Neutrophil (primary cell): ENCODE measurements at regions not wholly inside any gene's neighbourhood (a gene's known extent, or its start where the extent isn't known, plus 50 kb on each side); places are given as distances from the start of the nearest gene placed in this dataset.

Experiments
- H3K27ac ChIP-seq: fragments of 200-600 bp; sonication (generic); 2 replicates; pipeline ENCODE4 v1.5.1; 2016; ENCODE audit warnings: mild to moderate bottlenecking, moderate library complexity
- H3K27me3 ChIP-seq: fragments of 200-600 bp; sonication (generic); 2 replicates; pipeline ENCODE4 v1.6.0; 2016; ENCODE audit warnings: mild to moderate bottlenecking
- H3K36me3 ChIP-seq: fragments of 200-600 bp; sonication (generic); 2 replicates; pipeline ENCODE4 v1.5.1; 2017
- H3K4me1 ChIP-seq, 2 experiments: fragments of 200-600 bp in 1 of 2; sonication (generic) in 1 of 2; 1 replicate in 1 of 2; 2 replicates in 1 of 2; pipeline versions ENCODE4 v1.5.1 to v1.6.1; 2013 to 2016; ENCODE audit warnings: low read depth in 1 of 2, low read length in 1 of 2, mild to moderate bottlenecking in 1 of 2, moderate library complexity in 1 of 2; ENCODE audit not compliant: control insufficient read depth in 1 of 2, insufficient read depth in 1 of 2
- H3K4me3 ChIP-seq, 2 experiments: fragments of 200-600 bp in 1 of 2; sonication (generic) in 1 of 2; 1 replicate in 1 of 2; 2 replicates in 1 of 2; pipeline ENCODE4 v1.5.1; 2013 to 2016; ENCODE audit warnings: low read depth in 1 of 2, low read length in 1 of 2, mild to moderate bottlenecking in 1 of 2, moderate library complexity in 1 of 2
- H3K9me3 ChIP-seq: fragments of 200-600 bp; sonication (generic); 2 replicates; pipeline ENCODE4 v1.5.1; 2016
- TF ChIP-seq, protein P1 (sequence below): fragments of 200-600 bp; sonication (generic); IDR thresholded peaks from 2 replicates; pipeline ENCODE4 v1.5.1; 2016; ENCODE audit warnings: antibody characterized with exemption

- Histone ChIP-seq H3K27ac (no peak overlapping the region), H3K36me3 (no peaks in the 10 kb centered on the region), H3K4me1 (no peaks in the 10 kb centered on the region), H3K4me3 (no peak overlapping the region), H3K27me3 (no peaks in the 10 kb centered on the region), H3K9me3 (no peaks in the 10 kb centered on the region)
- TF ChIP-seq, protein P1, sequence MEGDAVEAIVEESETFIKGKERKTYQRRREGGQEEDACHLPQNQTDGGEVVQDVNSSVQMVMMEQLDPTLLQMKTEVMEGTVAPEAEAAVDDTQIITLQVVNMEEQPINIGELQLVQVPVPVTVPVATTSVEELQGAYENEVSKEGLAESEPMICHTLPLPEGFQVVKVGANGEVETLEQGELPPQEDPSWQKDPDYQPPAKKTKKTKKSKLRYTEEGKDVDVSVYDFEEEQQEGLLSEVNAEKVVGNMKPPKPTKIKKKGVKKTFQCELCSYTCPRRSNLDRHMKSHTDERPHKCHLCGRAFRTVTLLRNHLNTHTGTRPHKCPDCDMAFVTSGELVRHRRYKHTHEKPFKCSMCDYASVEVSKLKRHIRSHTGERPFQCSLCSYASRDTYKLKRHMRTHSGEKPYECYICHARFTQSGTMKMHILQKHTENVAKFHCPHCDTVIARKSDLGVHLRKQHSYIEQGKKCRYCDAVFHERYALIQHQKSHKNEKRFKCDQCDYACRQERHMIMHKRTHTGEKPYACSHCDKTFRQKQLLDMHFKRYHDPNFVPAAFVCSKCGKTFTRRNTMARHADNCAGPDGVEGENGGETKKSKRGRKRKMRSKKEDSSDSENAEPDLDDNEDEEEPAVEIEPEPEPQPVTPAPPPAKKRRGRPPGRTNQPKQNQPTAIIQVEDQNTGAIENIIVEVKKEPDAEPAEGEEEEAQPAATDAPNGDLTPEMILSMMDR = no peak
Measured at GRCh38 chr6:14583826-14584225, 466.3 kb downstream of the CD83 start.

DNA sequence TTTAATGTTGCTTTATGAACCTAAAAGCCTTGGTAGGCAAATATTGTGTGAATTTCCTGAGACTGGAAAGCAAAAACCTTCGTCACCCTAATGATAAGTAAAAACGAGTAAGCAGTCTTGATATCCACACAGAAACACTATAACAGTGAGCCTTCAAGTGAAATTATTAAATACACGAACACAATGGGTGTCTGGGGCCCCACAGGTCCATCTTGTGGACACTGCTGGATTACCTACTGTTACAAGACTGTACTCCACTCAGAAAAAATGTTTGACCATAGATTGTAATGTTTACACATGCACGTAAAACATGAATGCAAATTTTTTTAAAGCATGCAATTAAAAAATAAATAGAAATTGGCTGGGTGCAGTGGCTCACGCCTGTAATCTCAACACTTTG, 466.9 kb downstream of the CD83 start:
- Histone ChIP-seq H3K36me3 (no peaks in the 10 kb centered on the region), H3K27ac (no peak overlapping the region), H3K4me3 (no peak overlapping the region), H3K27me3 (no peaks in the 10 kb centered on the region), H3K4me1 (no peaks in the 10 kb centered on the region), H3K9me3 (no peaks in the 10 kb centered on the region)
- TF ChIP-seq, protein P1 = no peak

GRCh38 chr6:14585689-14586088, 468.1 kb downstream of the CD83 start:
- TF ChIP-seq, protein P1 = no peak
- H3K27ac ChIP-seq = no peak overlapping the region
- H3K27me3 ChIP-seq = no peaks in the 10 kb centered on the region
- no peaks in the 10 kb centered on the region for H3K36me3 ChIP-seq
- H3K4me3 ChIP-seq = no peak overlapping the region
- H3K9me3 ChIP-seq = no peaks in the 10 kb centered on the region
- H3K4me1 ChIP-seq = no peaks in the 10 kb centered on the region

DNA sequence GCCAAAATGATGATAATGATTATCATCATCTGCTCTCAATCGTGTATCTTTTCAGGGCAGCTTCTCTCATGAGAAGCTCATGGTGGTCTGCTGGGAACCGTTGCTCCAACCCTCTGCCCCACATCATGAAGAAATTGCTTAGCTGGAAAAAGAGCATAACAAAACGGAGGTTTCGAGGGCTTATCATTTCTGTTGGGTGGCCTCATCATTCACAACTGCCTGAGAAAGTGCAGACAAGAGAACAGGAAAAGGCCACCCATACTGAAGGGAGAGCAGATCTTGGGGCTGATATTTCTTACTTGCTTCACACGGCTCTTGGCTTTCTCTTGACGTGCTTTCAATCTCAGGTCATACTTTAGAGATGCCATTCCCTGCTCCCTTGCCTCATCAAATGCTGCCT, 471.6 kb downstream of the CD83 start:
- no peak overlapping the region for H3K27ac ChIP-seq
- TF ChIP-seq, protein P1 = no peak
- H3K4me1 ChIP-seq = no peaks in the 10 kb centered on the region
- no peaks in the 10 kb centered on the region for H3K27me3 ChIP-seq
- no peak overlapping the region for H3K4me3 ChIP-seq
- H3K9me3 ChIP-seq = no peaks in the 10 kb centered on the region
- no peaks in the 10 kb centered on the region for H3K36me3 ChIP-seq

DNA sequence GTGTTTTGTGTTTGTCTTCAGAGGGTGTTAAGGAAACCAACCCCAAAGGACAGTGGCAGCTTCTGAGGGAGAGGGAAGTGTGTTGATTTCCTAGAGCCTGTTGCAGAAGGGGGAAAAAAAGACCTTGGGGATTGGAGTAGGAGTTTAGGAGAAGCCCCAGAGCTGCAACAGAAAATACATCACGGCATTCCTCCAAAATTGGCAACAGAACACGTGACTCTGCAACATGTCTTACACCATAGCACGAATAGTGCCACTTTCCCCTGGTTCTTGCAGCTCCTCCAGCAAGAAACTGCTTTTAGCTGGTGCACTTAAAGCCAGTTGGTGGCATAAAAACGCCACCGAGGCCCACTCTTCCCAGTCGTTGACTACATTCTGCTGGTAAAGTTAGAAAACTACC, 473.0 kb downstream of the CD83 start:
- Histone ChIP-seq H3K9me3 (no peaks in the 10 kb centered on the region), H3K4me1 (no peaks in the 10 kb centered on the region), H3K27me3 (no peaks in the 10 kb centered on the region), H3K4me3 (no peak overlapping the region), H3K36me3 (no peaks in the 10 kb centered on the region), H3K27ac (no peak overlapping the region)
- TF ChIP-seq, protein P1 = no peak

DNA sequence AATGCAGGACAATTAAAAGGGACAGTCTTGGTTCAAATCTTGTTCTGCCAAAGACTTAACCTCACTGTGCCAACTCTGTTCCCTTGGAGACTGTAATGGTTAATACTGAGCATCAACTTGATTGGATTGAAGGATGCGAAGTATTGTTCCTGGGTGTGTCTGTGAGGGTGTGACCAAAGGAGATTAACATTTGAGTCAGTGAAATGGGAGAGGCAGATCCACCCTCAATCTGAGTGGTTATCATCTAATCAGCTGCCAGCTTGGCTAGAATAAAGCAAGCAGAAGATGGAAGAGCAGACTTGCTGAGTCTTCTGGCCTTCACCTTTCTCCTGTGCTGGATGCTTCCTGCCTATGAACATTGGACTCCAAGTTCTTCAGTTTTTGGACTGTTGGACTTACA, 474.4 kb downstream of the CD83 start:
- Histone ChIP-seq H3K4me3 (no peak overlapping the region), H3K27ac (no peak overlapping the region), H3K9me3 (no peaks in the 10 kb centered on the region), H3K27me3 (no peaks in the 10 kb centered on the region), H3K36me3 (no peaks in the 10 kb centered on the region), H3K4me1 (peaks cover 3 to 7% of the 10 kb centered on the region in 2 experiments)
- TF ChIP-seq, protein P1 = no peak
